ENCODE measurements at regions not wholly inside any gene's neighbourhood (a gene's known extent, or its start where the extent isn't known, plus 50 kb on each side); places are given as distances from the start of the nearest gene placed in this dataset.

DNA sequence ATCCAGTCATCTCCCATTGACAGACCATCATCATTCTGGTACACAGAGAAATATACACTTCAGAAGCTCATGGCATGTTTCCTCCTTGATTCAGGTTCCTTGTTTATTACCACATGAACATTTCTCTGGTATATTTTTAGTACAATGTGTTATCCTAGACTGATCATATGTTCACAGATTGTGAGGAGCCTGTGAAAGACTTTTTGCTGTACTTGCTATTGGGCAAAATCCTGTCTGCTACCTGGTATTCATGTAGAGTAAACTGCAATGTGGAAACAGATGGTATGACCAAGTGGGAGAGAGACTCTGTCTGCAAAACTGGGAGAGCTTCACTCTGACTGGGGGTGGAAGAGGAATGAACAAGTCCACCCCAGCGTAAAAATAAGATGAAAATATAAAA, 657.2 kb downstream of the IRS1 start:
- H2AFZ ChIP-seq (ENCODE audit: low read depth, low read length, severe bottlenecking): no peak overlapping the region

GRCh38 chr2:226140594-226140993, 659.0 kb downstream of the IRS1 start:
- no peaks in the 10 kb centered on the region for H3K9me2 ChIP-seq (replicated peaks; ENCODE audit: insufficient read depth, low read length)
- TF ChIP-seq, protein P1, sequence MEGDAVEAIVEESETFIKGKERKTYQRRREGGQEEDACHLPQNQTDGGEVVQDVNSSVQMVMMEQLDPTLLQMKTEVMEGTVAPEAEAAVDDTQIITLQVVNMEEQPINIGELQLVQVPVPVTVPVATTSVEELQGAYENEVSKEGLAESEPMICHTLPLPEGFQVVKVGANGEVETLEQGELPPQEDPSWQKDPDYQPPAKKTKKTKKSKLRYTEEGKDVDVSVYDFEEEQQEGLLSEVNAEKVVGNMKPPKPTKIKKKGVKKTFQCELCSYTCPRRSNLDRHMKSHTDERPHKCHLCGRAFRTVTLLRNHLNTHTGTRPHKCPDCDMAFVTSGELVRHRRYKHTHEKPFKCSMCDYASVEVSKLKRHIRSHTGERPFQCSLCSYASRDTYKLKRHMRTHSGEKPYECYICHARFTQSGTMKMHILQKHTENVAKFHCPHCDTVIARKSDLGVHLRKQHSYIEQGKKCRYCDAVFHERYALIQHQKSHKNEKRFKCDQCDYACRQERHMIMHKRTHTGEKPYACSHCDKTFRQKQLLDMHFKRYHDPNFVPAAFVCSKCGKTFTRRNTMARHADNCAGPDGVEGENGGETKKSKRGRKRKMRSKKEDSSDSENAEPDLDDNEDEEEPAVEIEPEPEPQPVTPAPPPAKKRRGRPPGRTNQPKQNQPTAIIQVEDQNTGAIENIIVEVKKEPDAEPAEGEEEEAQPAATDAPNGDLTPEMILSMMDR (IDR thresholded peaks at IDR 0.05; ENCODE audit: insufficient read depth, low read length, poor library complexity, severe bottlenecking): no peak
- no peak for TF ChIP-seq EZH2phosphoT487 (conservative IDR thresholded peaks at IDR 0.05; ENCODE audit: low read length)
- no peak overlapping the region for H3K4me2 ChIP-seq (ENCODE audit: low read depth, low read length, poor library complexity, severe bottlenecking)
- H3K4me3 ChIP-seq (ENCODE audit: insufficient read depth, low read length, poor library complexity, severe bottlenecking): no peak overlapping the region
- H3K36me3 ChIP-seq (ENCODE audit: low read length): no peaks in the 10 kb centered on the region
- no peaks in the 10 kb centered on the region for H3F3A ChIP-seq (ENCODE audit: insufficient read depth)
- no peaks in the 10 kb centered on the region; the same call in 1 of the 2 replicates for H3K9me3 ChIP-seq (ENCODE audit: insufficient read depth, low read length)
- H3K27ac ChIP-seq (ENCODE audit: low read depth, low read length): no peak overlapping the region
- no peak overlapping the region for H3K9ac ChIP-seq (ENCODE audit: low read length)
- no peaks in the 10 kb centered on the region for H3K79me2 ChIP-seq (ENCODE audit: insufficient read depth, low read length)
- H4K20me1 ChIP-seq (ENCODE audit: low read depth, low read length): no peaks in the 10 kb centered on the region
- H3K27me3 ChIP-seq (ENCODE audit: low read length): no peaks in the 10 kb centered on the region
- no peak overlapping the region for H2AFZ ChIP-seq (ENCODE audit: low read depth, low read length, severe bottlenecking)

More for the DNA sequence above, 657.2 kb downstream of the IRS1 start:
- TF ChIP-seq, protein P1 (IDR thresholded peaks at IDR 0.05; ENCODE audit: insufficient read depth, low read length, poor library complexity, severe bottlenecking): no peak
- TF ChIP-seq EZH2phosphoT487 (conservative IDR thresholded peaks at IDR 0.05; ENCODE audit: low read length): no peak
- Histone ChIP-seq H4K20me1 (ENCODE audit: low read depth, low read length) (no peaks in the 10 kb centered on the region), H3F3A (ENCODE audit: insufficient read depth) (no peaks in the 10 kb centered on the region), H3K9me3 (ENCODE audit: insufficient read depth, low read length) (no peaks in the 10 kb centered on the region; the same call in 1 of the 2 replicates), H3K4me3 (ENCODE audit: insufficient read depth, low read length, poor library complexity, severe bottlenecking) (no peak overlapping the region), H3K9ac (ENCODE audit: low read length) (no peak overlapping the region), H3K27me3 (ENCODE audit: low read length) (no peaks in the 10 kb centered on the region), H3K4me2 (ENCODE audit: low read depth, low read length, poor library complexity, severe bottlenecking) (no peak overlapping the region), H3K27ac (ENCODE audit: low read depth, low read length) (no peak overlapping the region), H3K9me2 (replicated peaks; ENCODE audit: insufficient read depth, low read length) (no peaks in the 10 kb centered on the region), H3K79me2 (ENCODE audit: insufficient read depth, low read length) (no peaks in the 10 kb centered on the region), H3K36me3 (ENCODE audit: low read length) (no peaks in the 10 kb centered on the region)

GRCh38 chr2:226139759-226140158, 659.9 kb downstream of the IRS1 start:
- H3K9me2 ChIP-seq (replicated peaks; ENCODE audit: insufficient read depth, low read length): no peaks in the 10 kb centered on the region
- no peak overlapping the region for H3K4me2 ChIP-seq (ENCODE audit: low read depth, low read length, poor library complexity, severe bottlenecking)
- no peak for TF ChIP-seq EZH2phosphoT487 (conservative IDR thresholded peaks at IDR 0.05; ENCODE audit: low read length)
- TF ChIP-seq, protein P1 (IDR thresholded peaks at IDR 0.05; ENCODE audit: insufficient read depth, low read length, poor library complexity, severe bottlenecking): no peak
- H3K36me3 ChIP-seq (ENCODE audit: low read length): no peaks in the 10 kb centered on the region
- no peak overlapping the region for H2AFZ ChIP-seq (ENCODE audit: low read depth, low read length, severe bottlenecking)
- H3K79me2 ChIP-seq (ENCODE audit: insufficient read depth, low read length): no peaks in the 10 kb centered on the region
- no peak overlapping the region for H3K27ac ChIP-seq (ENCODE audit: low read depth, low read length)
- H3F3A ChIP-seq (ENCODE audit: insufficient read depth): no peaks in the 10 kb centered on the region
- no peak overlapping the region for H3K9ac ChIP-seq (ENCODE audit: low read length)
- no peaks in the 10 kb centered on the region for H3K27me3 ChIP-seq (ENCODE audit: low read length)
- no peak overlapping the region for H3K4me3 ChIP-seq (ENCODE audit: insufficient read depth, low read length, poor library complexity, severe bottlenecking)
- no peaks in the 10 kb centered on the region for H4K20me1 ChIP-seq (ENCODE audit: low read depth, low read length)
- H3K9me3 ChIP-seq (ENCODE audit: insufficient read depth, low read length): no peaks in the 10 kb centered on the region; the same call in 1 of the 2 replicates
